ENCODE measurements at regions not wholly inside any gene's neighbourhood (a gene's known extent, or its start where the extent isn't known, plus 50 kb on each side); places are given as distances from the start of the nearest gene placed in this dataset.

- no peak for DNase-seq
Measured at GRCh38 chr4:14831416-14831815, 170.9 kb upstream of the CPEB2 start.

DNA sequence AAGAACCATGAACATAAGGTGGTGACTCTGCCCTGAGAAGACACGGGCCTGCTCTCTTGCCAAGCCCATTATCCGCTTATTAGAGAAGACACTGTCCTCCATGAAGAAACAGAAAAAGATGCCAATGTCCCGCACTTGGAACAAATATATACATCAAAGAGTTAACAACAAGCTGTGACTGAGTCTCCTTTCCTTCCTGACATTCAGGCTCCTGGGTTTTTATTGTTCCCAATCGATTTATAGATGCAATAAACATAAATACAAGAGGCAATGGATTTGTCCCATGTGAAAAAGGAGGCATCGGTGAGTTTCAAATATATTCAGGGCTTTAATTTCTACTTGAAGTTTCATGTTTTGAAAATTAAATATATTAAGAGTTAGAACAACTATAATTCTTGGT, 169.2 kb upstream of the CPEB2 start:
- no peak for DNase-seq

DNA sequence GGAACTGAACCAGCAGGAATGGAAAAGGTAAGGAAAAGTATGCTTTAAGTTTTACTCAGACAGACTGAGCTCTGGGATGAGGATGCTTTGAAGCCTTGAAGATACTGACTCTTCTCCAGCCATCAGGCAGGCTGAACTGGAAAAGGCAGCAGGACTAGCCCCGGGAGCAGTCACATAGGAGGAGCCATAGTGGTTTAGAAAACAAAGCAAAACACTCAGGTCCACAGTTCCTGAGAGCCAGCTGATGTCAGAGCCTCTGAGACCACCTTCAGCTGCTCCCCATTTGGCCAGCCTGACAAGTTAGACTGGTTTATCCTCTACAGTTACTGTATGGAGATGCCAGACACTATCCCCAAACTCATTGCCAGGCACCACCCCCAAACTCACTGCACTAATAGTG, 167.9 kb upstream of the CPEB2 start:
- DNase-seq = no peak

GRCh38 chr4:14835288-14835687, 167.0 kb upstream of the CPEB2 start:
- no peak for DNase-seq

- no peak for DNase-seq
Measured at GRCh38 chr4:14835708-14836425, 166.4 kb upstream of the CPEB2 start.

- no peak for DNase-seq
Measured at GRCh38 chr4:14837860-14838259, 164.4 kb upstream of the CPEB2 start.

DNA sequence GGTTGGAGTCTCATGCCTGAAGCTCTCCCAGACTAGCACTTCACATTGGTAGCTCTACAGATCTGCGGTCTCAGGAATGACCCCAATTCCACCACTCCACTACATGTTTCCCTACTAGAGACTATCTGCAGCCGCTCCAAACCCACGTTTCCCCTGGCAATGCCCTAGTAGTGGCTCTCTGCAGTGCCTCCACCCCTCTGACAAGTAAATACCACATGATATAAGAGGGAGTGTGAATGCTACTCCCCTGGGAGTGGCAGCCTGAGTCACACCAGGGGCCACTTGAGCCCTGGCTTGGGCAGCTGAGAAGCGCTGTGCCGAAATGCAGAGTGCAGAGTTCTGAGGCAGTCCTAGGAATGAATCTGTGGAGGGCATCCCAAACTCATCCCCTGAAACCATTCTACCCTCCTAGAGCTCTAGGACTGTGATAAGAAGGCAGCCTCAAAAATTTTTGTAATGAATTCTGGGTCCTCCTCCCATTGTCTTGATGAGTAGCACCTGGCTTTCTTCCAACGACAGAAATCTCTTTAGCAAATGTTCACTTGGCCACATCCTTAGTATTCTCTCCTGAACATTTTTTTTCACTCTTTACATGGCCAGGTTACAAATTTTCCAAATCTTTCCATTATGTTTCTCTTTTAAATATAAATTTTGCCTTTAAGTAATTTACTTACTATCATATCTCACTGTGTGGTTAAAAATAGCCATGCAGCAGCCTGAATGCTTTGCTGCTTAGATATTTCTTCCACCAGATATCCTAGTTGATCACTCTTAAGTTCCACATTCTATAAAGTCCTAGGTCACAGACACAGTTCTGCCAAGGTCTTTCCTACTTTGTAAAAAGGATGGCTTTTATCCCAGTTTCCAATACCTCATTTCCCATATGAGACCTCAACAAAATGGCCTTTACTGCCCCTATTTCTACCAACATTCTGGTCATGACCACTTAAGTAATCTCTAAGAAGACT, 160.2 kb upstream of the CPEB2 start:
- no peak for DNase-seq

DNA sequence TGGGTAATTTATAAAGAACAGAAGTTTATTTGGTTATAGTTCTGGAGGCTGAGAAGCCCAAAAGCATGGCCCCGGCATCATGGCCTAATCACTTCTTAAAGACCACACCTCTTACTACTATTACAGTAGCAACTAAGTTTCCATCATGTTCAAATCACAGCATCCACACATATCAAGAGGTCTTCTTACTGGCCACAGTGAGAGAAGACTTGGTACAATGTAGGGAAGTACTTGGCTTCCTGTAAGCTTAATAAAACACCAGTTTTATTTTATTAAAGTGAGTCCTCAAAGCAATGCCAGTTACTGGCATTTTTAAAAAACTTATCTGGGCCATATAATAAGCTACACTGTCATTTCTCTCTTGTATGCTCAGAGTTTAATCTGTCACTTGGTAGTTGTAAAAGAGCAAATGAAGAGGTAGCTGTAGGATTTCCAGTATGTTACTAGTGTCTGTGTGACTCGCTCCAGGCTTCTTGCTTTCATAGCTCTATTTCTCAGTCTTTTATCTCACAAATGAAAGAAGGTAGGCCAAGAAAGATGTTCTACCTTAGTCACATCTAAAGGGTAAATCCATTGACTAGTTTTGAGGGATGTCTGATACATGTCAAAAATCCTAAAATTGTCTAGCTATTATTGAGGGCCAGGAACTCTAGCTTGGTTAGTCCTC, 159.2 kb upstream of the CPEB2 start:
- DNase-seq = no peak

DNA sequence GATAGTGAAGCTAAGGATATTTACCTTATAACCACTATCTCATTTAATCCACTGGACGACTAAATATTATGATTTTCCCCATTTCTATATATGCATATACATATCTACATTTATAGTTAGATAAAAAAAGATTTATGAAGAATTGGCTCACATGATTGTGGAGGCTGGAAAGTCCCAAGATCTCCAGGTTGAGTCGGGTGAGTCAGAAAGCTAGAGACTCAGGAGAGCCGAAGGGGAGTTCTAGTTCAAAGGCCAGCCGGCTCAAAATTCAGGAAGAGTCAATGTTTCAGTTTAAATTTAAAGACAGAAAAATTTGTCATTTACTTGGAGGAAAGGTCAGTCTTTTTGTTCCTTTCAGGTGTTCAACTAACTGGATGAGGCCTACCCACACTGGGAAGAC, 158.2 kb upstream of the CPEB2 start:
- DNase-seq = no peak

GRCh38 chr4:14848229-14848628, 154.1 kb upstream of the CPEB2 start:
- no peak for DNase-seq

- no peak for DNase-seq
Measured at GRCh38 chr4:14850455-14851097, 151.7 kb upstream of the CPEB2 start.

- DNase-seq = no peak
Measured at GRCh38 chr4:14853176-14853943, 148.9 kb upstream of the CPEB2 start.

DNA sequence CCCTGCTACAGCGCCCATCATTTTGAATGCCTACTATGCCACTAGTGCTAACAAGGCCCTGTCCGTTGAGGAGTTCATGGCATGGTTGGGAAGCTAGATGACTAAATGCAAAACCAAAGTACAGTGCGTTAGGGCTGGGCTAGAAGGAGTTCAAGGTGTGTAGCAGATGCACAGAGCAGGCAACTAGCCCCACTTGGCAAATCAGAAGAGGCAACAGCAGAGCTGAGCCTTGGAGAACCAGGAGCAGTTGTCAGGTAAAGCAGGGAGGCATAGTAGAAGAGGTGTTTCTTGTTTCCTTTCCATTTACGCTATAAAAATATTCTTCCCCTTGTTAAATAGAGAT, 146.6 kb upstream of the CPEB2 start:
- DNase-seq = no peak

GRCh38 chr4:14856062-14856933, 146.0 kb upstream of the CPEB2 start:
- DNase-seq = no peak

DNA sequence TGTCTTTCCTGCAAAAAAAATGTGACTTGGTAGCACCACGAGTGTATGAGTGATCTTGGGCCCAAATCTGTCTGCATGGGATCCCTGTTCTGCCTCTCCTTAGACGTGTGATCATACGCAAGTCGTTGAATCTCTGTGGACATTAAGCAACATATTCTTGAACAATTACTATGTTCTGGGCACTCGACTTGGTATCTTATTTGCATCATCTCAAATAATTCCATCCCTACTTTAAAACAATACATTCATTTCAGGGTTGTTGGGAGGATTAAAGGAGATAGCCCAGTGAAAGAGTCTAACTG, 145.4 kb upstream of the CPEB2 start:
- no peak for DNase-seq

DNA sequence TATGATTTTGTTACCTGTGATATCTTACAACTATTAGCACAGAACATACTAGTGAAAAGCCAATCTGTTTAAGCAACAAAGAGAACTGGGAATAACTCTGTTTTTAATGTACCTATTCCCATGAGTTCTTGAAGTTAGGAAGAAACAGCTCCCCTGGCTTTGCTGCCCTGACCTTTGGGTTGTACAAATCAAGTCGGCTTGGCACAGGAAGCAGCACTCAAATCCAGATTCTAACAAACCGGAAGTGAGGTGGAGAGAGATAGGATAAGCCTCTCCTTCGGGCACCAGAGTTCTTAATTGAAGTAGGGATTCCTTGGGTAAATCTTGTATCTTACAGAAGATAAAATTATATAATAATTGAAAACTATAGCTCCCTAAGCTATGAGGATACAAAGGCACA, 144.8 kb upstream of the CPEB2 start:
- no peak for DNase-seq

- no peak for DNase-seq
Measured at GRCh38 chr4:14857981-14858380, 144.3 kb upstream of the CPEB2 start.

GRCh38 chr4:14862891-14863290, 139.4 kb upstream of the CPEB2 start:
- no peak for DNase-seq

DNA sequence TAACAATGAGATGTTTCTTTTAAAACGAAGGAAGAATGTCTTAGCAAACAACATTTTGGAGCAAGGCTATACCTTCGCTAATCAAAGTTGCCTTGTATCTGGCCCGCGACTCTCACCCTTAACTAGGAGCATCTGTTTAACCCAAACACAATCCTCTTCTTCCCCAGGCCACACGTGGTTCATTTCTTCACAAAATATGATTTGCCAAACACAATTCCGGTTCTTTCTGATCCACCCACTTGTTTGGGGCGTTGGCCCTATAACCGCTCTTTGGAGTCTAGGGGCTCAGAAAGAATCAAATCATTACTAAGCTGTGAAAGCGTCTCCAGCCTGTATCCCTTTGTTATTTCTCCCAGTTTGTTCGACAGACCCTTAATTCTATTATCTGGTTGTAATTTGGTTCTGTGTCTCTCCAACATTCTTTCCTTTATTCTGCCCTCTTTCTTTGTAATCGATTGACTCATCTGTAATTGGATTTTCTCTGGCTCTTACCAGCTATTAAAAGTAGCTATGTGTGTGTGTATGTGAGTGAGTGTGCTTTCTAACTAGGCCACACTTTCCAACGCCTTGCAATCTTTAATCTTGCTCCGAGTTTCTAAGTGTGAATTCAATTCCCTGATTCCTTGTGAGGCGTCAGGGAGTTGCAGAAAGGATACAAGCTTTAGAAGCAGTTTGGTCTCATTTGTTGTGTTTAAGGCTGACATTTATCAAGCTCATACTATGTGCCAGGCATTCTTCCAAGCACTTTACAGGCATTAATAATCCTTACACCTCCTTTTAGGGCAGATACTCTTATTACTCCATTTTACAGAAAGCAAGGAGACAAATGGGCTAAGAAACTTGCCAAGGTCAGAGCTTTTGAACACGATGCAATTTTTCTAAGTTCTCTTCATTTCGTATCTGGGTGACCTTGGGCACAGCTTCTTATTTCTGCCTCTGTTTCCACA, 138.6 kb upstream of the CPEB2 start:
- no peak for DNase-seq

DNA sequence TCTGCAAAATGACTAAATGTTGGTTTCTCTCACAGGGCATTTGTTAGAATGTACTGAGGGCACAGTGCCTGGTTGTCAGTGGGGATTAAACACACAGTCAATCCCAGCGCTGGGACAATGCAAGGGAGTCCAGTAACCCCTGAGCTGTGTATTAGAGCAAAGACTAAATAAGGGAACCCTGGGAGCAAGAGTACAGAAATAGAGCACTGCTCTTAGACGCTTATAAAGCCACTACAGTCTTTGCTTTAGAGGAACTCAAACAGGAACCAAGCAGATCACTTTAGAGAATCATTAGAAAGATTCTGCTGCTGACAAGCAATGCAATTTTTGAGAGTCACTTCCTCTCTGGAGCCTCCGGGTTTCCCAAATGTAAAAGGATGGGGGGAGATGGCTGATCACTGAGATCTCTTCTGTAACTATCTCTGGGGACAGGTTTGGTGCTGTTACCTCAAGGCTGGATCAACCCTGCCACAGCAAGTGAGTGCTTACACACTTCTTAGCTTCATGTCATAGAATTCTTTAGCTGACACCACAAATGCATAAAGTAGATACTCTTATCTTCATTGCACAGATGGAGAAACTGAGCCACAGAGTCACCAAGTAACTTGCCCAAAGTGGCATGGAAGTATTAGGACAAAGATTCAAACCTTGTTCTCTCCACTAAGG, 137.8 kb upstream of the CPEB2 start:
- no peak for DNase-seq
